SK-N-SH (cell line): ENCODE measurements at regions not wholly inside any gene's neighbourhood (a gene's known extent, or its start where the extent isn't known, plus 50 kb on each side); places are given as distances from the start of the nearest gene placed in this dataset.

Source experiments
- CTCF ChIA-PET: fragments of 300-600, 350-600 bp; formaldehyde crosslinking; extraction: SDS; loops from one replicate; lab custom pipeline; 2021; lab: Yijun Ruan, JAX
- POLR2A ChIA-PET: fragments of 350-600 bp; sonication (Branson Sonifier 250); formaldehyde crosslinking; extraction: SDS; loops from one replicate; lab custom pipeline; 2020; ENCODE audit warnings: antibody characterized with exemption, inconsistent platforms; lab: Yijun Ruan, JAX
- DNase-seq: peaks from one replicate; pipeline ENCODE4 v3.0.0; 2012
- H2AFZ ChIP-seq: fragments of 200-600 bp; sonication (generic); 2 replicates; pipeline ENCODE4 v1.8.1; 2016; ENCODE audit warnings: antibody characterized with exemption, mild to moderate bottlenecking, low read depth
- H3F3A ChIP-seq: fragments of 200-600 bp; sonication (generic); replicated peaks from 2 replicates; pipeline ENCODE3; 2016; ENCODE audit warnings: antibody characterized with exemption, mild to moderate bottlenecking; ENCODE audit not compliant: insufficient read depth
- H3K27ac ChIP-seq, 2 experiments: fragments of 200-500 bp in 1 of 2; fragments of 200-600 bp in 1 of 2; sonication (Bioruptor generic) in 1 of 2; sonication (generic), shearing (Covaris generic) in 1 of 2; 2 replicates each; pipeline versions ENCODE4 v1.5.1 to v1.6.1; 2014 to 2016; ENCODE audit warnings: low read depth in 2 of 2, inconsistent platforms in 1 of 2, low read length in 1 of 2, mild to moderate bottlenecking in 1 of 2, mixed read lengths in 1 of 2
- H3K27me3 ChIP-seq: fragments of 200-600 bp; sonication (generic), shearing (Covaris generic); 2 replicates; pipeline ENCODE4 v1.6.1; 2016; ENCODE audit warnings: mixed run types; ENCODE audit not compliant: insufficient read depth
- H3K36me3 ChIP-seq, 2 experiments: fragments of 200-500 bp in 1 of 2; fragments of 200-600 bp in 1 of 2; sonication (Bioruptor generic) in 1 of 2; sonication (generic) in 1 of 2; replicated peaks in 1 of 2; 2 replicates each; pipeline versions ENCODE3 to v1.5.1; 2014 to 2016; ENCODE audit warnings: low read length in 1 of 2, mild to moderate bottlenecking in 1 of 2; ENCODE audit not compliant: insufficient read depth in 2 of 2, control insufficient read depth in 1 of 2
- H3K4me1 ChIP-seq, 2 experiments: fragments of 200-500 bp in 1 of 2; fragments of 200-600 bp in 1 of 2; sonication (Bioruptor generic) in 1 of 2; sonication (generic), shearing (Covaris generic) in 1 of 2; 2 replicates each; pipeline versions ENCODE4 v1.5.1 to v1.6.1; 2014 to 2016; ENCODE audit warnings: low read depth in 1 of 2, low read length in 1 of 2, mixed run types in 1 of 2; ENCODE audit not compliant: insufficient read depth in 2 of 2, control insufficient read depth in 1 of 2
- H3K4me2 ChIP-seq: fragments of 200-600 bp; sonication (generic), shearing (Covaris generic); 2 replicates; pipeline ENCODE4 v1.6.1; 2017; ENCODE audit warnings: mixed run types
- H3K4me3 ChIP-seq, 2 experiments: fragments of 200-500 bp in 1 of 2; fragments of 200-600 bp in 1 of 2; sonication (Bioruptor generic) in 1 of 2; sonication (generic), shearing (Covaris generic) in 1 of 2; 2 replicates each; pipeline versions ENCODE4 v1.5.1 to v1.8.1; 2014 to 2016; ENCODE audit warnings: low read depth in 2 of 2, inconsistent platforms in 1 of 2, low read length in 1 of 2, mild to moderate bottlenecking in 1 of 2, mixed read lengths in 1 of 2, moderate library complexity in 1 of 2
- H3K79me2 ChIP-seq: fragments of 200-600 bp; sonication (generic); 2 replicates; pipeline ENCODE4 v1.8.1; 2017; ENCODE audit warnings: mild to moderate bottlenecking; ENCODE audit not compliant: insufficient read depth
- H3K9ac ChIP-seq: fragments of 200-600 bp; sonication (generic); 2 replicates; pipeline ENCODE4 v1.6.1; 2017; ENCODE audit warnings: mixed run types
- H3K9me2 ChIP-seq: fragments of 200-600 bp; sonication (generic); 2 replicates; pipeline ENCODE4 v1.6.1; 2017; ENCODE audit warnings: mixed run types
- H3K9me3 ChIP-seq: fragments of 200-600 bp; sonication (generic); 2 replicates; pipeline ENCODE4 v1.6.1; 2017; ENCODE audit warnings: mixed run types, mild to moderate bottlenecking, moderate library complexity
- H4K20me1 ChIP-seq: fragments of 200-600 bp; sonication (generic); 2 replicates; pipeline ENCODE4 v1.6.1; 2017; ENCODE audit warnings: mild to moderate bottlenecking, mixed run types; ENCODE audit not compliant: insufficient read depth
- CTCF ChIP-seq: fragments of 200-600 bp; sonication (generic); IDR thresholded peaks from 2 replicates; pipeline ENCODE4 v1.6.1; 2017; ENCODE audit warnings: antibody characterized with exemption, mild to moderate bottlenecking, moderate library complexity
- EP300 ChIP-seq, 2 experiments: IDR thresholded peaks; 2 replicates each; pipeline versions ENCODE4 v1.4.0 to v1.6.1; 2012; ENCODE audit warnings: borderline replicate concordance in 1 of 2, low read depth in 1 of 2, low read length in 1 of 2
- FOSL2 ChIP-seq: IDR thresholded peaks from 2 replicates; pipeline ENCODE4 v1.4.0; 2012; ENCODE audit warnings: low read depth, mild to moderate bottlenecking, moderate library complexity, borderline replicate concordance
- GATA2 ChIP-seq: sonication (generic); formaldehyde crosslinking; IDR thresholded peaks from 2 replicates; pipeline ENCODE4 v1.5.0; 2020; ENCODE audit warnings: mild to moderate bottlenecking, missing genetic modification reagents
- MXI1 ChIP-seq: IDR thresholded peaks from 2 replicates; pipeline ENCODE4 v1.6.1; 2012; ENCODE audit warnings: mild to moderate bottlenecking, low read depth, low read length, improper control_type of control experiment
- PBX3 ChIP-seq: IDR thresholded peaks from 2 replicates; pipeline ENCODE4; 2012
- SIN3A ChIP-seq: IDR thresholded peaks from 2 replicates; pipeline ENCODE4 v1.6.1; 2012; ENCODE audit warnings: low read depth, mild to moderate bottlenecking, low read length, moderate library complexity, borderline replicate concordance
- SMC3 ChIP-seq: IDR thresholded peaks from 2 replicates; pipeline ENCODE4 v1.6.1; 2012; ENCODE audit warnings: low read depth, low read length, improper control_type of control experiment
- TAF1 ChIP-seq: IDR thresholded peaks from 2 replicates; pipeline ENCODE4 v1.6.1; 2012; ENCODE audit warnings: low read depth, mild to moderate bottlenecking, low read length, moderate library complexity, borderline replicate concordance
- TCF12 ChIP-seq: IDR thresholded peaks from 2 replicates; pipeline ENCODE4 v1.4.0; 2012
- TEAD4 ChIP-seq: IDR thresholded peaks from 2 replicates; pipeline ENCODE4 v1.4.0; 2012; ENCODE audit warnings: mild to moderate bottlenecking, borderline replicate concordance; ENCODE audit not compliant: insufficient read depth
- USF2 ChIP-seq: fragments of 150-350 bp; IDR thresholded peaks from 2 replicates; pipeline ENCODE4 v1.6.1; 2017; ENCODE audit warnings: antibody characterized with exemption, low read length, low read depth, borderline replicate concordance
- YY1 ChIP-seq: IDR thresholded peaks from 2 replicates; pipeline ENCODE4 v1.4.0; 2012; ENCODE audit warnings: low read depth, mild to moderate bottlenecking
- ZBTB33 ChIP-seq: IDR thresholded peaks from 2 replicates; pipeline ENCODE4 v1.4.0; 2012; ENCODE audit warnings: low read depth, borderline replicate concordance

GRCh38 chr10:52997007-52997406 lies 224.4 kb upstream of the MBL2 start:
- Histone ChIP-seq H3K4me2 (no peak overlapping the region), H3K79me2 (no peaks in the 10 kb centered on the region), H3K9me2 (no peaks in the 10 kb centered on the region), H3K4me3 (no peak overlapping the region), H2AFZ (no peak overlapping the region), H3K9ac (no peak overlapping the region), H3K9me3 (no peaks in the 10 kb centered on the region), H3K4me1 (no peaks in the 10 kb centered on the region), H3F3A (no peaks in the 10 kb centered on the region), H3K36me3 (no peaks in the 10 kb centered on the region), H4K20me1 (no peaks in the 10 kb centered on the region), H3K27ac (no peak overlapping the region), H3K27me3 (no peaks in the 10 kb centered on the region)
- CTCF ChIA-PET: no interaction called here
- TF ChIP-seq SIN3A: no peak
- TF ChIP-seq EP300 (IDR thresholded peaks at IDR 0.05; ENCODE audit: borderline replicate concordance in 1 of 2, low read depth in 1 of 2, low read length in 1 of 2): no peak
- TF ChIP-seq PBX3: no peak
- no peak for TF ChIP-seq GATA2
- no peak for TF ChIP-seq CTCF
- TF ChIP-seq FOSL2: no peak
- TF ChIP-seq SMC3: no peak
- TF ChIP-seq TAF1: no peak
- no peak for TF ChIP-seq TCF12
- no peak for TF ChIP-seq USF2
- no peak for DNase-seq
- POLR2A ChIA-PET: no interaction called here

GRCh38 chr10:52994370-52994769 lies 221.8 kb upstream of the MBL2 start:
- ChIA-PET CTCF (no interaction called here), POLR2A (no interaction called here)
- no peaks in the 10 kb centered on the region for H3K79me2 ChIP-seq
- H3K27me3 ChIP-seq: no peaks in the 10 kb centered on the region
- no peak overlapping the region for H3K27ac ChIP-seq
- H2AFZ ChIP-seq: no peak overlapping the region
- no peaks in the 10 kb centered on the region for H3K4me1 ChIP-seq
- no peak overlapping the region for H3K4me2 ChIP-seq
- no peaks in the 10 kb centered on the region for H3K36me3 ChIP-seq
- DNase-seq: no peak
- no peaks in the 10 kb centered on the region for H4K20me1 ChIP-seq
- no peaks in the 10 kb centered on the region for H3K9me2 ChIP-seq
- TF ChIP-seq TEAD4: no peak
- no peak for TF ChIP-seq EP300 (IDR thresholded peaks at IDR 0.05; ENCODE audit: borderline replicate concordance in 1 of 2, low read depth in 1 of 2, low read length in 1 of 2)
- no peak for TF ChIP-seq TAF1
- TF ChIP-seq ZBTB33: no peak
- no peak for TF ChIP-seq YY1
- TF ChIP-seq MXI1: no peak
- H3K4me3 ChIP-seq: no peak overlapping the region
- H3K9me3 ChIP-seq: no peaks in the 10 kb centered on the region
- no peak overlapping the region for H3K9ac ChIP-seq
- H3F3A ChIP-seq: no peaks in the 10 kb centered on the region
